Skeletal muscle tissue (tissue), 3 donors: ENCODE measurements at regions not wholly inside any gene's neighbourhood (a gene's known extent, or its start where the extent isn't known, plus 50 kb on each side); places are given as distances from the start of the nearest gene placed in this dataset.

ENCODE experiments used
- H3K27ac ChIP-seq: one replicate; pipeline ENCODE4 v1.7.0; 2013; ENCODE audit warnings: mild to moderate bottlenecking, low read depth, low read length, inconsistent platforms
- H3K27me3 ChIP-seq, 3 donors: one replicate each; pipeline ENCODE4 v1.7.0; 2013; ENCODE audit warnings: low read length in 3 of 3; ENCODE audit not compliant: control insufficient read depth in 3 of 3, insufficient read depth in 3 of 3
- H3K36me3 ChIP-seq, 3 donors: one replicate each; pipeline ENCODE4 v1.7.0; 2013; ENCODE audit warnings: low read length in 3 of 3; ENCODE audit not compliant: control insufficient read depth in 3 of 3, insufficient read depth in 3 of 3
- H3K4me1 ChIP-seq, 3 donors: one replicate each; pipeline ENCODE4 v1.7.0; 2013; ENCODE audit warnings: low read length in 3 of 3, mild to moderate bottlenecking in 3 of 3; ENCODE audit not compliant: control insufficient read depth in 3 of 3, insufficient read depth in 3 of 3
- H3K4me3 ChIP-seq, 3 donors: one replicate each; pipeline ENCODE4 v1.7.0; 2013; ENCODE audit warnings: low read length in 3 of 3
- H3K9ac ChIP-seq, 3 donors: one replicate each; pipeline ENCODE4 v1.7.0; 2013; ENCODE audit warnings: low read length in 3 of 3, mild to moderate bottlenecking in 3 of 3, moderate library complexity in 2 of 3, low read depth in 1 of 3
- H3K9me3 ChIP-seq, 3 donors: one replicate each; pipeline ENCODE4 v1.7.0; 2013; ENCODE audit warnings: low read length in 3 of 3; ENCODE audit not compliant: control insufficient read depth in 3 of 3
- donor health status: Osteomylitis.

DNA sequence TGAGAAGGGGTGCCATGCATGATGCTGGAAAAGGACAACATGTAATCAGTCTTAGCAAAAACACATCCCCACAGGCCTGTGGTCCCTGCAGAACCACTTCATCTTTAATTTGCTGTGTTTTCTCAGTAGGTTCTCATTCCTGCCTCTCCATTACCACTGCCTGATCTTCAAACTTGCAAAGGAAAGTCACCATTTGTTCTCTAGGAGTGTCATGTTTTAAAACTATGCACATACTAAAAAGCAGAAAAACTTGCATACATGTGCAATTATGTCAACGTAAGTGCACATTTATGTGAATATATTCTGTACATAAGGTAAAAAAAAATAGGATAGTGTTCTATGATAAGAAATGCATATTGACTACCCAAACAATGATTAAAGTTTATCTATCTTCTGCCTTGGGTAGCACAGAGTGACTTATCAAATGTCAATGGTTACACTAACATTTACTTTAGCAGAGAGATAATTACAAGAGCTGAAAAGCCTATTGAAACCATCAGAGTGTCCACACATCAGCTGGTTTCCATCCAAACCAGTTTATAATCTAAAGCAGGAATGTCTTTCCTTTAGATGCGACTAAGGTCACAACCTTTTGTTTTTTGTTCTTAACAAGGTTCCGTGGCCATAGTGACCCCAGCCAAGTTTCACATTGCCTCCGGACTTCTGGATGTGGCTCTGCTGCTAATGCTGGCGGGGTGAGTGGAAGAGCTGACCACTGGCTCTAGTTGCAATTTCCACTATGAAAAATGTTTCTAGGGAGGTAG, 58.7 kb upstream of the RMDN2 start:
- Histone ChIP-seq H3K4me1 (peaks cover 2 to 6% (median 2%) of the 10 kb centered on the region in 3 donors), H3K27ac (no peak overlapping the region), H3K9me3 (no peaks in the 10 kb centered on the region), H3K9ac (no peak overlapping the region), H3K4me3 (no peak overlapping the region), H3K27me3 (peaks cover 0 to 3% (median 0%) of the 10 kb centered on the region in 3 donors), H3K36me3 (no peaks in the 10 kb centered on the region)

DNA sequence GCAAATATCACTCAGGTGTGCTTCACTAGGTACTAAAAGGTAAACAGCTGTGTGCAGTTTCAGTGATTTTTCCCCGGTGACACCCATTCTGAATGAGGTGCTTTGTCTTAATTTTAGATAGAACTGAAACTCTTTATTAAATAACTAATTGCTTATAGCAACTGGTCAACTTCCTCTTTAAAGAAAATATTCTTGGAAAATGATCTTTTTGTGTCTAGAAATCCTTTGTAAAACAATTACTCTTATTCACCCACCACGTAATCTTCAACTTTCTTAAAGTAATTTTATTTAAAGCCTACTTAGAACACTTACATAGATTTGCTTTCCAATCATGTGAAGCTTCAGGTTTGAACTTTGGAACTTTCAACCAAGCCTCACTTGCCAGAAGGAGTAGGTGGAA, 57.9 kb upstream of the RMDN2 start:
- H3K4me3 ChIP-seq = no peak overlapping the region
- no peaks in the 10 kb centered on the region for H3K36me3 ChIP-seq
- no peaks in the 10 kb centered on the region for H3K9me3 ChIP-seq
- no peaks in the 10 kb centered on the region for H3K27me3 ChIP-seq
- no peak overlapping the region for H3K27ac ChIP-seq
- no peak overlapping the region for H3K9ac ChIP-seq
- H3K4me1 ChIP-seq = peaks cover 2 to 10% (median 6%) of the 10 kb centered on the region in 3 donors

DNA sequence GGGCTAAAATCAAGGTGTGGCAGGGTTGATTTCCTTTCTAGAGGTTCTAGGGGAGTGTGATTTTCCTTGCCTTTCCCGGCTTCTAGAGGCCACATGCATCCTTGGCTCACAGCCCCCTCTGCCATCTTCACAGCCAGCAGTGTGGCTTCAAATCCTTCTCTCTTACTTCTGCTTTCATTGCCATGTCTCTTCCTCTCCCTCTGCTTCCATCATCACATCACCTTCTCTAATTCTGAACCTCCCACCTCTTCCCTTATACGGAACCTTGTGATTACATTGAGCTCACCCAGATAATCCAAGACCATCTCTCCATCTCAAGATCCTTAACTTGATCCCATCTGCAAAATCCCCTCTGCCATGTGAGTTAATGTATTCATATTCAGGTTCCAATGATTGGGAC, 56.2 kb upstream of the RMDN2 start:
- H3K27ac ChIP-seq = no peak overlapping the region

DNA sequence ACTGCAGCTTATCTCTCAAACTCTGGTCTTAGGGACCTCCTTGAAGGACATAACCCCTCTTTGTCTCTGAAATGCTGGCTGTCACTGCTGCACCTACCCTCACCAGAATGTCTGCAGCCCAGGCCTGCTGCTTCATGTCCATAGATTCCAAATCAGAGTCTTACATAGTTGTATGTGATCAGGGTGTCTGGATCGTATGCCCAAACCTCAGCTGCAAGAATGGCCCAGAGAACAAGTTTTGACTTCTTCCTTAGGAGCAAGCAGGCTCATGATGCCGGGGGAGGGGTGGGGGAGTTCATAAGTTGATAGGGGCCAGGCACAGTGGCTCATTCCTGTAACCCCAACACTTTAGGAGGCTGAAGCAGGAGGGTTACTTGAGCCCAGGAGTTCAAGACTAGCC, 55.8 kb upstream of the RMDN2 start:
- Histone ChIP-seq H3K27me3 (no peaks in the 10 kb centered on the region), H3K36me3 (no peaks in the 10 kb centered on the region), H3K9ac (no peak overlapping the region), H3K27ac (no peak overlapping the region), H3K4me3 (no peak overlapping the region), H3K4me1 (peaks cover 2 to 16% (median 11%) of the 10 kb centered on the region in 3 donors), H3K9me3 (no peaks in the 10 kb centered on the region)

More for the DNA sequence above, 56.2 kb upstream of the RMDN2 start:
- no peaks in the 10 kb centered on the region for H3K9me3 ChIP-seq
- no peak overlapping the region for H3K4me3 ChIP-seq
- no peaks in the 10 kb centered on the region for H3K27me3 ChIP-seq
- no peak overlapping the region for H3K9ac ChIP-seq
- H3K4me1 ChIP-seq = peaks cover 2 to 16% (median 11%) of the 10 kb centered on the region in 3 donors
- no peaks in the 10 kb centered on the region for H3K36me3 ChIP-seq

DNA sequence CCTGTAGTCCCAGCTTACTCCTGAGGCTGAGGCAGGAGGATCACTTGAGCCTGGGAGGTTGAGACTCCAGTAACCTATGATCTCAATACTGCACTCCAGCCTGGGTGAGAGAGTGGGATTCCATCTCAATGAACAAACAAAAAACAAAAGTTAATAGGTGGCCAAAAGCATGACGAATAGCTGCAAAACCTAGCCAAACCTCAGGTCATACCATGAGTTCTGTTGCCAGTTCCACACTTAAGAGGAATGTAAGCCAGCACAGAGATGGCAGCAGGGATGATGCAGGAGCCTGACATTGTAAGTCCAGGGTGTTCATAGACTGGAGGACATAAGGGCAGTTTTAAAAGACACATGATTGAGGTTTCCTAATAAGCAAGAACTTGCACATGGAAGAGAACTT, 55.3 kb upstream of the RMDN2 start:
- Histone ChIP-seq H3K27me3 (no peaks in the 10 kb centered on the region), H3K36me3 (no peaks in the 10 kb centered on the region), H3K27ac (no peak overlapping the region), H3K9me3 (no peaks in the 10 kb centered on the region), H3K4me1 (peaks cover 2 to 16% (median 11%) of the 10 kb centered on the region in 3 donors), H3K4me3 (no peak overlapping the region), H3K9ac (no peak overlapping the region)

DNA sequence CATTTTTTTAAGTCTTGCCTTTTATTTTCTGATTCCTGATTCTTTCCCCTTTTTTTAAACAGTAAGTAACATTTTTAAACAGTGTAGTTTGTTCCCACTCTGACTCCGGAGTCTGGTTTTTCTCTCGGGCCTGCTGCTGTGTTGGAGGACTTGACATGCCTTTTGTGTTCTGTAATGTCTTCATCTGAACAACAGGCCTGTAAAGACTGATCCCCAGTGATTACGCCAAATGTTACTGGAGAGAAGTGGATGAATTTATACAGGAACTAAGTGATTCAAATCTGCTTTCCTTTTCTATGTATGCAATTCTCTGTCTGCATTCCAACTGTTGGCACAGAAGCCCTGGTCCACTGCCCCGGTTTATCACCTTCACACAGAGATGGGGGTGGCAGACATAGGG, 54.3 kb upstream of the RMDN2 start:
- no peaks in the 10 kb centered on the region for H3K9me3 ChIP-seq
- H3K27ac ChIP-seq = no peak overlapping the region
- H3K36me3 ChIP-seq = no peaks in the 10 kb centered on the region
- peaks cover 2 to 20% (median 11%) of the 10 kb centered on the region in 3 donors for H3K4me1 ChIP-seq
- H3K9ac ChIP-seq = no peak overlapping the region
- no peak overlapping the region for H3K4me3 ChIP-seq
- no peaks in the 10 kb centered on the region for H3K27me3 ChIP-seq

DNA sequence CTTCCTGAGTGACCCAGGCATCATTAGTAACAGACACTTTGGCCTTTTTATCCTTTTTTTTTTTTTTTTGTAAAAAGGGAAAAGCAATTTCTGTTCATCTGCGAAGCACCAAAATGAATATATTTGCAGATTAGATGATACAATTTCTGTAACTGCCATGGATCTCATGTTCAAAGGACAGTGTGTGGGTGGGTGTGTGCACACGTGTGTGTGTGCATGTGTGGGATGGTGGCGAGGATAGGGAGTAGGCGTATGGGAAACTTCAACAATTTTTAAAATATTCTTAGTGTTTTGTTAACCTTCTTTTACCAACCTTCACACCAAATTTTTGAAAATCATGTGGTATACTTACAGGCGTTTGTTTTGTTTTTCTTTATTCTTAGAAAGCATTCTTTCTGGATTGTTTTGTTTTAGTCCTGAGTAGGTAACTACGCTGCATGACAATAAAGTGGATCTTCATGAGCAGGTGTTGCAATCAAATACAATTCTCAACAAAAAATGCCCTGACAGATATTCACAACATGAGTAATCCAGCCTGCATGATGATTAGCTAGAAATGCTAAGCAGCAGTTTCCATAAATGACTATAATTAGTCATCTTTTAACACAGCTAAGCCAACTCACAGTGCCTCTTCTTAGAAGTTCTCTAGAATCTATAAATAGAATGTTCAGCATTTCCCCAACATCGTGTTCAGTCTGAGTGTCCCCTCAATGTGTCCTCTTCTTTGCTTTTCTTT, 53.5 kb upstream of the RMDN2 start:
- Histone ChIP-seq H3K27me3 (no peaks in the 10 kb centered on the region), H3K27ac (no peak overlapping the region), H3K4me1 (peaks cover 0 to 16% (median 11%) of the 10 kb centered on the region in 3 donors), H3K9ac (no peak overlapping the region), H3K4me3 (no peak overlapping the region), H3K36me3 (no peaks in the 10 kb centered on the region), H3K9me3 (no peaks in the 10 kb centered on the region)

DNA sequence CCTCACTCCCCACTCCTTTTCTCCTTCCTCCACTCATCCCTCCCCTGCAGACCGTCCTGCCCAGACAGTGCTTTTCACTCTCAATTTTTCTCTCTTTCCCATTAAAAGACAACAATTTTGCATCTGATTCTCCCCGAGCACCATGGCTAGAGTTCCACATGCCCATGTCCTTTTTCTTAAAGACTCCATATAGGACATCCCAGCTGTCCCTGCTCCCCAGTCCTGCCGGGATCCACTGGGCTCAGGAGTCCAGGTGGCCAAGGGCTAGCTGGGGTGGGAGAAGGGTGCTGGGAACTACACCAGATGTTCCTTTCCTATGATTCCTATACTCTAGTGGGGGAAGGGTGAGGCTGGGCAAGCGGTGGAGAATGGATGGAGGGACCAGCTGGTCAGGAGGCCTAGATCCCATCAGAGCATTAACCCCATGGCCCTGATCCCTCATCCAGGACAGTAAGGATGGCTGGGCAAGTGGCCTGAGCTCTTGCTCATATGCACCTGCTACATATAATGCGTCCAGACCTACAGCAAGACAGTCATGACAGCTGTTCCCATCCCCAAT, 52.8 kb upstream of the RMDN2 start:
- no peak overlapping the region for H3K27ac ChIP-seq
- no peaks in the 10 kb centered on the region for H3K9me3 ChIP-seq
- H3K27me3 ChIP-seq = no peaks in the 10 kb centered on the region
- H3K36me3 ChIP-seq = no peaks in the 10 kb centered on the region
- H3K4me3 ChIP-seq = no peak overlapping the region
- H3K4me1 ChIP-seq = peaks cover 0 to 14% (median 9%) of the 10 kb centered on the region in 3 donors
- no peak overlapping the region for H3K9ac ChIP-seq

DNA sequence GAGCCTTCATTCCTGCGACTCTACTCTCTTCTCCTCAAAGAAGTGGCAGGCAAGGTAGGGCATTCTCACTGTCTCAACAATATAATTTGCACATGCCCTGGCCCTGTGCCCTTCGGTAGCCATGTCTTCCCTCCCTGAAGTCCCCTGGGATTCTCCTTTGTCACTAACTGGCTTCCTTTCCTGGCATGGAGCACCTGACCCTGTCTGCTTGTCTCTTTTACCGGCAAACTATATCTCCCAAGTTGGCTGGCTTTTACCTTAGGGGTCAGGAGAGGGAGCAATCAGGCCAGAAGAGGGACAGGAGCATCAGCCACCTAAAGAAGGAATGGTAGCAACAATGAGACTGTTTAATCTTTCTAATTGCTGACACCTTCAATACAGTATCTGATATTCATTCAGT, 51.9 kb upstream of the RMDN2 start:
- H3K9me3 ChIP-seq = no peaks in the 10 kb centered on the region
- H3K27me3 ChIP-seq = no peaks in the 10 kb centered on the region
- H3K4me3 ChIP-seq = no peak overlapping the region
- peaks cover 0 to 14% (median 9%) of the 10 kb centered on the region in 3 donors for H3K4me1 ChIP-seq
- no peak overlapping the region for H3K9ac ChIP-seq
- H3K27ac ChIP-seq = no peak overlapping the region
- no peaks in the 10 kb centered on the region for H3K36me3 ChIP-seq

DNA sequence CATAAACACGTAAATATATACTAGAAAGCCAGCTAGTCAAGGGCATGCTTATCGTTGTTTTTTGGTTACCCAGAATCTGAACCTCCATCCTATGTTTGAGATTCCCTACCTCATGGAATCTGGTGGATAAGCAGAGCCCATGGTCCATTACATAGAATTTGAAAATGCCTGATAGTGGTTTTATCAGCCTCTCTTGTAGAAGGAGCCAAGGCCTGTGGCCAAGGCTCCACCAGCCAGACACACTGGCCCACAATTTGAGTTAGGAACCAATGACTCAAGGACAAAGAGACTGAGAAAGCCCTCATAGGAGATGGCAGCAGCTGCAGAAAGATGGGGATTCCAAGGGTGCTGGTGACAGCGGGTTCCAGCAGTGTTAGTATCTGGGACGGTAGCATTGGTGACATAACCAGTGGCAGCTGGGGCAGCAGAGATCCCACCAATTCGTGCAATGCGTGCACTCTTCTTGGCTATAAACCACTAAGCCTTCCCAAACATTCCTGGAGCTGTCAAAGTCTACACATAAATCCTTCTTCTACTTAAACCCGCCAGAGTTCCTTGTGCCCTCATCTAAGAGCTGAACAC, 51.2 kb upstream of the RMDN2 start:
- Histone ChIP-seq H3K4me3 (no peak overlapping the region), H3K9ac (no peak overlapping the region), H3K36me3 (no peaks in the 10 kb centered on the region), H3K27me3 (no peaks in the 10 kb centered on the region), H3K4me1 (peaks cover 0 to 14% (median 9%) of the 10 kb centered on the region in 3 donors), H3K9me3 (no peaks in the 10 kb centered on the region), H3K27ac (no peak overlapping the region)
